Nephron (organoid): ENCODE measurements at regions not wholly inside any gene's neighbourhood (a gene's known extent, or its start where the extent isn't known, plus 50 kb on each side); places are given as distances from the start of the nearest gene placed in this dataset.
"Not testable (repeated sequence)": the region's sequence is repeated elsewhere in the genome, so short reads cannot be mapped to it uniquely, and the experiment has no call there.

Experiments used
- H3K27ac Mint-ChIP-seq, 3 experiments: 2 replicates each; pipeline ENCODE4 v1.8.0; 2020; ENCODE audit warnings: mixed read lengths in 3 of 3, mild to moderate bottlenecking in 2 of 3, moderate library complexity in 1 of 3
- H3K27me3 Mint-ChIP-seq: 2 replicates; pipeline ENCODE4 v1.8.0; 2021; ENCODE audit warnings: low read depth, mild to moderate bottlenecking, moderate library complexity, mixed read lengths
- H3K36me3 Mint-ChIP-seq: 2 replicates; pipeline ENCODE4 v1.8.0; 2020; ENCODE audit warnings: low read depth, mixed read lengths
- H3K4me1 Mint-ChIP-seq: 2 replicates; pipeline ENCODE4 v1.8.0; 2020; ENCODE audit warnings: mixed read lengths
- H3K4me3 Mint-ChIP-seq, 3 experiments: 2 replicates each; pipeline ENCODE4 v1.8.0; 2020; ENCODE audit warnings: mild to moderate bottlenecking in 3 of 3, mixed read lengths in 3 of 3, moderate library complexity in 2 of 3
- H3K9me3 Mint-ChIP-seq: 2 replicates; pipeline ENCODE4 v1.8.0; 2020; ENCODE audit warnings: mixed read lengths

DNA sequence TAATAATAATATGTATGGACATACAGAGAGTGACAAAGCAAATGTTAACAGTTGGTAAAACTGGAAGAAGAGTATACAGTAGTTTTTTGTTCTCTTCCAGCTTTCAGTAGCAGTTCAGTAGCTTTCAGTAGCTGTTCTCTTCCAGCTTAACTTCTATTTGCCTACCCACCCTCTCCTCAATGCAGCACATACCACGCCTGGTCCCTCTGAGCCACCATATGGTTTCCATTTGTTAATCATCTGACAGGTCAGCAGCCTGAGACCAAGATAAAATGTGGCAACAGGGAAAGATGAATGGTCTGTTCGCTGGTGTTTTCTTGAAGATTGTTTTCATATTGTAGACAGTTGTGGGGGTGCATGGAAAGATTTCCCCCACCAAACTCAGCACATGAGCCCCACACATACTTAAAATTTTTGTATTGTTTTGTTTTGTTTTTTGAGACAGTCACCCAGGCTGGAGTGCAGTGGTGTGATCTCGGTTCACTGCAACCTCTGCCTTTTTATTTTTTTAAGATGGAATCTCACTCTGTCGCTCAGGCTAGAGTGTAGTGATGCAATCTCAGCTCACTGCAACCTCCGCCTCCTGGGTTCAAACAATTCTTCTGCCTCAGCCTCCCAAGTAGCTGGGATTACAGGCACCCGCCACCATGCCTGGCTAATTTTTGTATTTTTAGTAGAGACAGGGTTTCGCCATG lies 56.8 kb downstream of the ATP6V0E2 start:
- H3K36me3 Mint-ChIP-seq, H3K9me3 Mint-ChIP-seq, H3K4me1 Mint-ChIP-seq, H3K27me3 Mint-ChIP-seq: not testable (repeated sequence)
- Mint-ChIP-seq H3K4me3 (peak overlapping the region in 1 of 3 experiments; percentile 10), H3K27ac (peak overlapping the region; percentile 51 to 91 (median 80))

- H3K36me3 Mint-ChIP-seq, H3K4me3 Mint-ChIP-seq, H3K9me3 Mint-ChIP-seq, H3K27ac Mint-ChIP-seq, H3K4me1 Mint-ChIP-seq, H3K27me3 Mint-ChIP-seq: not testable (repeated sequence)
Measured at GRCh38 chr7:149933776-149934175, 60.0 kb downstream of the ATP6V0E2 start.

- H3K4me1 Mint-ChIP-seq, result peaks cover 10% of the 10 kb centered on the region
Measured at GRCh38 chr7:149947346-149947745, 73.6 kb downstream of the ATP6V0E2 start.

DNA sequence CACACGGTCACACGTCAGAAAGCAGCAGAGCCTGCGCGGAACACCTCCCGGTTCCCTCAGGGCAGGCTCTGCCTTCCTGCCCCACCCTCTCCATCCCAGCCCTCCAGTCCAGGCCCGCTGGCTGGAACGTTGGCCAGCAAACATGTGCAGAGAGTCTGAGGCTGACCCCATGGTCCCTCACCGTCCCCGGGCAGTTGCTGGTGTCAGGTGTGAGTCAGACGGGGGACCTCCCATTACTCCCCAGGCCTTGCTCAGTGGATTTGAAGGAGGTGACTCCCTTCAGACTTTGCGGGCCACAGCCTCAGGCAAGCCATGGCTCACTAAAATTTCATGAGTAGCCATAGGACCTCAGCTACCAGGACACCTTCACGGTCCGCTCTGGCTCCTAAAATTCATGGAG lies 74.7 kb downstream of the ATP6V0E2 start:
- H3K36me3 Mint-ChIP-seq, H3K9me3 Mint-ChIP-seq, H3K27me3 Mint-ChIP-seq: not testable (repeated sequence)

More at GRCh38 chr7:149947346-149947745, 73.6 kb downstream of the ATP6V0E2 start:
- not testable (repeated sequence) for H3K27me3 Mint-ChIP-seq, H3K9me3 Mint-ChIP-seq, H3K4me3 Mint-ChIP-seq, H3K27ac Mint-ChIP-seq, H3K36me3 Mint-ChIP-seq

DNA sequence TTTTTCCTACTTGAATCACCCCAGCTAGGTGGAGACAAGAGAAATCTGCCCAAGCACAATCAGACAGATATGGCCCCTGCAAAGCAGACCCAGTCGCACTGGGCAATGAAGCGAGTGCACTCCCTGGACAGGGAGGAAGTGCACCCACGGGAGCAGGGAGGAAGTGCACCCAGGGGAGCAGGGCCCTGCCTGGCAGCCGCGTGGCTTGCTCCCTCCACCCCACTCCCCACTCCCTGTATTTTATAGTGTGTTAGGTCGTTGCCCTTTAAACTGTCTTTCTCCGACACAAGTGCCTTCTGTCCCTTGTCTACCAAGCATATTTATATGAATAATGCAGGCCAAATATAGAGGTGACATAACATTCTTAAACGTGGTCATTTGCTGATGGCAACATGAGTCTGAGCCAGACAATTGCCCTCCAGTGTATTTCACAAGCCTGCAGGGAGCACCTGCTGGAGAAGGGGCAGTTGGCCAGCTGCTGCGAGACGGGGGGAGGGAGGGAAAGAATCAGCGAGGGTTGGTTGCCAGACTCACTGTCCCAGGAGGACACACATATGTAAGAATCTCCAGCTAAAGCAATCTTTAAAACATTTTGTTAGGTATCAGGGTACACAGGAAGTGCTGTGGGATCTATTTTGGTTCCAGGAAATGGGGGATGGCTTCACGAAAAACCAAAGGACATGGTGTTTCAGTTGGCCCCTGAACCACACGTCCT lies 76.3 kb downstream of the ATP6V0E2 start:
- not testable (repeated sequence) for H3K4me1 Mint-ChIP-seq, H3K4me3 Mint-ChIP-seq, H3K9me3 Mint-ChIP-seq, H3K36me3 Mint-ChIP-seq, H3K27ac Mint-ChIP-seq, H3K27me3 Mint-ChIP-seq

More for the DNA sequence above, 74.7 kb downstream of the ATP6V0E2 start:
- H3K4me1 Mint-ChIP-seq, result peaks cover 10% of the 10 kb centered on the region
- not testable (repeated sequence) for H3K27ac Mint-ChIP-seq, H3K4me3 Mint-ChIP-seq

- not testable (repeated sequence) for H3K36me3 Mint-ChIP-seq, H3K27ac Mint-ChIP-seq, H3K4me1 Mint-ChIP-seq, H3K27me3 Mint-ChIP-seq, H3K9me3 Mint-ChIP-seq, H3K4me3 Mint-ChIP-seq
Measured at GRCh38 chr7:149950578-149950924, 76.8 kb downstream of the ATP6V0E2 start.

- not testable (repeated sequence) for H3K9me3 Mint-ChIP-seq, H3K4me1 Mint-ChIP-seq, H3K27ac Mint-ChIP-seq, H3K36me3 Mint-ChIP-seq, H3K27me3 Mint-ChIP-seq, H3K4me3 Mint-ChIP-seq
Measured at GRCh38 chr7:149951579-149951978, 77.8 kb downstream of the ATP6V0E2 start.

- not testable (repeated sequence) for H3K27me3 Mint-ChIP-seq, H3K27ac Mint-ChIP-seq, H3K4me1 Mint-ChIP-seq, H3K36me3 Mint-ChIP-seq, H3K9me3 Mint-ChIP-seq, H3K4me3 Mint-ChIP-seq
Measured at GRCh38 chr7:149958880-149959279, 85.1 kb downstream of the ATP6V0E2 start.

GRCh38 chr7:149960863-149961262 lies 87.1 kb downstream of the ATP6V0E2 start:
- H3K4me1 Mint-ChIP-seq, H3K27ac Mint-ChIP-seq, H3K27me3 Mint-ChIP-seq, H3K9me3 Mint-ChIP-seq, H3K4me3 Mint-ChIP-seq, H3K36me3 Mint-ChIP-seq: not testable (repeated sequence)

DNA sequence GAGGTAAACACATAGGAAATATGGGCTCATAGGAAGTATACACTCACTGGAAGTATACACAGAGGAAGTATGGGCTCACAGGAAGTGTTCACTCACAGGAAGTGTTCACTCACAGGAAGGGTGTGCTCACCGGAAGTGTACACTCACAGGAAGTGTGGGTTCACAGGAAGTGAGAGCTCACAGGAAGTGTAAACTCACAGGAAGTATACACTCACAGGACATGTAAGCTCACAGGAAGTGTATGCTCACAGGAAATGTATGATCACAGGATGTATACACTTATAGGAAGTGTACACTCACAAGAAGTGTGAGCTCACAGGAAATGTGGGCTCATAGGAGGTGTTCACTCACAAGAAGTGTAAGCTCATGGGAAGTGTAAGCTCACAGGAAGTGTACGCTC lies 88.1 kb downstream of the ATP6V0E2 start:
- not testable (repeated sequence) for H3K9me3 Mint-ChIP-seq, H3K4me1 Mint-ChIP-seq, H3K27ac Mint-ChIP-seq, H3K27me3 Mint-ChIP-seq, H3K4me3 Mint-ChIP-seq, H3K36me3 Mint-ChIP-seq

DNA sequence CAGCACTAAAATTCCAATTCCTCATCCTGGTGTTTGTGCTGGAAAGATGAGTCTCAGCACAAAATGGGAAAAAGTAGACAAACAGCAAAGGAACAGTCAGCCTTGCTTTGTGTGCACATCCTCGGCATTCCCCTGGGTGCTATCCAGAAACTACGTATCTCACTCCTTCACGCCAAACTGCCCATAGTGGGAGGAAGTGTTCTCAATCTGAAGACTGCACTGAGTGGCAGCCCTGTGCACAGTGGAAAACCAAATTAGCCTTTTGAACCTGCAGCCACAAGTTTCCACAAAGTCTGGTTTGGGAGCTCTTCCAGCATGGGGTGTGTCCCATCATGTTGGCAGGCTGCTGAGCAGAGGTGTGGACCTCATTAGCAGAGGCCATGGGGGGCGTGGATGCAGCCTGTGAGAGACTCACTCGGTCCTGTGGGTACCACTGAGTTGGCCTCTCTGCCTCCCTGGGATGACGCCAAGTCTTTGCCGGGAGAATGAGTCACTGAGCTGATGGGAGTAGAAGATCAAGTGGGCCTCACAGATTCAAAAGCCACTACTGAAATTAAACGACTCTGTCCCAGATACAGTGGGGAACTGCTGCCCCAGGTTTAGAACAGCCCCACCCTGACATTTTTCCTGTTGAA lies 89.0 kb downstream of the ATP6V0E2 start:
- H3K9me3 Mint-ChIP-seq, H3K27me3 Mint-ChIP-seq, H3K36me3 Mint-ChIP-seq: not testable (repeated sequence)

DNA sequence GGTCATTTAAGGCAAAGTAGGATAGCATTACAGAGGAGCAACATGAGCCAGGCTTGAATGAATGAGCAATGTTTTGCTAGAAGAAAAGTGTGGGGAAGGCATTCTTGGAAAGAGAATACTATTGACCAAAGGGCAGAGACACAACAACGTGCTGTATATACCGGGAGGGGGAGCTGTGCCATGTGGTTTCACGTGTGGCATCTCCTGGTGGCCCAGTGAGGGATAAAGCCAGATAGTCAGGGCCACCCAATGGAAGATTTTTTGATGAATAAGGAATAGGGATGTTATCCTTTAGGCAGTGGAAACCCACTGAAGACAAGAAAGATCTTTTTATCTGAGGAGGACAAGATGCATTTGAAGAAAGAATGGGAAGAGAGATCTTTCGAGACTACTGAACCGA lies 90.2 kb downstream of the ATP6V0E2 start:
- H3K4me1 Mint-ChIP-seq, H3K4me3 Mint-ChIP-seq, H3K9me3 Mint-ChIP-seq, H3K36me3 Mint-ChIP-seq, H3K27me3 Mint-ChIP-seq, H3K27ac Mint-ChIP-seq: not testable (repeated sequence)

More for the DNA sequence above, 89.0 kb downstream of the ATP6V0E2 start:
- H3K4me3 Mint-ChIP-seq, H3K4me1 Mint-ChIP-seq, H3K27ac Mint-ChIP-seq: not testable (repeated sequence)

DNA sequence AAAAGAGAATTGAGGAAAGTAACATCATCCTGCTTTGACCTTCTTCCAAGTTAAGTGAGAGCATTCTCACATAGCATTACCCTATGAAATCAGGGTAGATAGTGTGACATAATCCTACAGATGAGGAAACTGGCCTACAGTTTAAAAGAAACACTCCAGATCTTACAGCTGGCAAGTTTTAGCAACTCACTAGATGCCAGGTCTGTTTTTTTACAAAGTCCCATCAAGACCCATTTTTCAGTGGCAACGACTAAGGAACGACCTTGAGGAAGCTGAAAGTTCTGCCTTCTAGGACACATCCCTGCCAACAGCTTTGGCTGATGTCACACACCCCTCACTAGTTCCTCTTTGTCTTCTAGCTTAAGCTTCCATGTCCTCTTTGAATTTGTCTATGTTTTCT lies 92.7 kb downstream of the ATP6V0E2 start:
- not testable (repeated sequence) for H3K4me1 Mint-ChIP-seq, H3K4me3 Mint-ChIP-seq, H3K27ac Mint-ChIP-seq, H3K36me3 Mint-ChIP-seq, H3K9me3 Mint-ChIP-seq, H3K27me3 Mint-ChIP-seq

- not testable (repeated sequence) for H3K4me3 Mint-ChIP-seq, H3K36me3 Mint-ChIP-seq, H3K4me1 Mint-ChIP-seq, H3K27ac Mint-ChIP-seq, H3K9me3 Mint-ChIP-seq
- H3K27me3 Mint-ChIP-seq, result peaks cover 27% of the 10 kb centered on the region
Measured at GRCh38 chr7:149972977-149973376, 99.2 kb downstream of the ATP6V0E2 start.

DNA sequence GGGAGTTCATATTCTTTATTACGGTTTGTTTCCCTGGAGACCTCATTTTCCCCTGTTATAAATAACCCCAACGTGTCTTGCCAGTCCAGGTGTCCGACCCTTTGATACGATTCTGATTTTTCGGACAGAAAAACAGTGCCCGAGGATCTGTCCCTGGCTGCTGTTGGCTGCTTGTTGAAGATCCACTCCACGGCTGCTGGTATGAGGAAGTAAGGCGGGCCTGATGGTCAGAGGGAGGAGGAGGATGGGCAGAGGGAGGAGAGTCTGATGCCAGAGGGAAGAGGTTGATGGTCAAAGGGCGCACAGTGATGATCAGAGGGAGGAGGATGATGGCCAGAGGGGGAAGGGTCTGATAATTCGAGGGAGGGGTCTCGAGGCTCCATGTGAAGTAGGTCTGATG lies 99.9 kb downstream of the ATP6V0E2 start:
- H3K4me3 Mint-ChIP-seq, H3K9me3 Mint-ChIP-seq, H3K4me1 Mint-ChIP-seq, H3K27ac Mint-ChIP-seq, H3K36me3 Mint-ChIP-seq: not testable (repeated sequence)
- H3K27me3 Mint-ChIP-seq, result peaks cover 31% of the 10 kb centered on the region
